ENCODE measurements at regions not wholly inside any gene's neighbourhood (a gene's known extent, or its start where the extent isn't known, plus 50 kb on each side); places are given as distances from the start of the nearest gene placed in this dataset.
A peak's percentile ranks its signal among the peaks of the same experiment; 100 is the strongest.

DNA sequence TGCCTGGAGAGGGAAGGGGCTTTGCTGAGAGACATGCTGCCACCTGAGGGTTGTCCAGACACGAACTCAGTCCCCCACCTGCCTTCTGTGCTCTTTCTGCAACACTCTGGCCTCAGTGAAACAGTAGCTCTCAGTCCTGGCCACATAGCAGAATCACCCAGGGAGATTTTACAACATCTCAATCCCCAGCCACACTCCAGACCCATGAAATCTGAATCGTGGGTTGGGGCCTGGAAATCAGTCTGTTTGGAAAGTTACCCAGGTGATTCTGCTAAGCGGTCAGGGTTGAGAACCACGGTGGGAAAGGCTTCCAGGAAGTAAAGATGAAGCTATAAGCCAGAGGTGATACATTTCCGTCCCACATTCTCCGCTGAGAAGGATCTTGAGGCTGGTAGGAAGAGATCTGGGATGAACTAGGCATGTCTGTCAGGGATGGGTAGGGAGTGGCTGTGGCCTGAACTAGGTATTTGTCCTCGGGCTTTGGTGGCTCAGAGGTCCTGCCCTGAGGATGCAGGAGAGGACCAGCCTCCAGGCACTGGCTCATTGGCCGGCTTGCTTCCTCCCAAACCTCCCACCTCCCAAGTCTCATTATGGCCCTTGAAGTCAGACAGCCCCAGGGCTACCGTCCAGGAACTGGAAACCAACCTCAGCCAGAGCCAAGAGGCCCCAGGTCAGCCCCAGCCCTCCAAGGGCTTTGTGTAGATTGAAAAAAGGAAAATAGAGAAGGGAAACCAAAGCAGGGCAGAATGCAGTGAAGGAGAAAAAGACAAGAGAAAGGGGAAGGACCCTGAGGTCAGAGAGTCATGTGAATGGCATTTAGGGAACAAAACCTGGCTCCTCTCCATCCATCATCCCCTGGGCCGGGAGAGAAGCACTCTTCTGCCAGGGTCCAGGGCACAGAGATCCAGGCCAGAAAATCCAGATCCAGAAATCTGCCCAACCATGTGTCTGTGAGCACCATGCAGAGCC is 119.6 kb downstream of the ZFP36L2 start:
- peaks cover 0 to 95% (median 71%) of the 10 kb centered on the region in 4 donors for H3K4me1 ChIP-seq
- TF ChIP-seq, protein P1, sequence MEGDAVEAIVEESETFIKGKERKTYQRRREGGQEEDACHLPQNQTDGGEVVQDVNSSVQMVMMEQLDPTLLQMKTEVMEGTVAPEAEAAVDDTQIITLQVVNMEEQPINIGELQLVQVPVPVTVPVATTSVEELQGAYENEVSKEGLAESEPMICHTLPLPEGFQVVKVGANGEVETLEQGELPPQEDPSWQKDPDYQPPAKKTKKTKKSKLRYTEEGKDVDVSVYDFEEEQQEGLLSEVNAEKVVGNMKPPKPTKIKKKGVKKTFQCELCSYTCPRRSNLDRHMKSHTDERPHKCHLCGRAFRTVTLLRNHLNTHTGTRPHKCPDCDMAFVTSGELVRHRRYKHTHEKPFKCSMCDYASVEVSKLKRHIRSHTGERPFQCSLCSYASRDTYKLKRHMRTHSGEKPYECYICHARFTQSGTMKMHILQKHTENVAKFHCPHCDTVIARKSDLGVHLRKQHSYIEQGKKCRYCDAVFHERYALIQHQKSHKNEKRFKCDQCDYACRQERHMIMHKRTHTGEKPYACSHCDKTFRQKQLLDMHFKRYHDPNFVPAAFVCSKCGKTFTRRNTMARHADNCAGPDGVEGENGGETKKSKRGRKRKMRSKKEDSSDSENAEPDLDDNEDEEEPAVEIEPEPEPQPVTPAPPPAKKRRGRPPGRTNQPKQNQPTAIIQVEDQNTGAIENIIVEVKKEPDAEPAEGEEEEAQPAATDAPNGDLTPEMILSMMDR (IDR thresholded peaks at IDR 0.05) = no peak
- TF ChIP-seq EP300 (IDR thresholded peaks at IDR 0.05) = peak in 1 of 2 donors; percentile 37
- peak in 1 of 2 donors; percentile 1 for TF ChIP-seq POLR2A (IDR thresholded peaks at IDR 0.05)
- DNase-seq (ENCODE audit: low spot score in 2 of 2) = no peak
- no peaks in the 10 kb centered on the region for H3K36me3 ChIP-seq
- peak overlapping the region; percentile 34 to 94 (median 88) for H3K27ac ChIP-seq
- no peaks in the 10 kb centered on the region for H3K9me3 ChIP-seq
- no peaks in the 10 kb centered on the region for H3K27me3 ChIP-seq
- no peak overlapping the region for H3K4me3 ChIP-seq
- 44 to 49% methylated on average over 9 to 10 of the region's 10 CpGs for WGBS, 2 donors

DNA sequence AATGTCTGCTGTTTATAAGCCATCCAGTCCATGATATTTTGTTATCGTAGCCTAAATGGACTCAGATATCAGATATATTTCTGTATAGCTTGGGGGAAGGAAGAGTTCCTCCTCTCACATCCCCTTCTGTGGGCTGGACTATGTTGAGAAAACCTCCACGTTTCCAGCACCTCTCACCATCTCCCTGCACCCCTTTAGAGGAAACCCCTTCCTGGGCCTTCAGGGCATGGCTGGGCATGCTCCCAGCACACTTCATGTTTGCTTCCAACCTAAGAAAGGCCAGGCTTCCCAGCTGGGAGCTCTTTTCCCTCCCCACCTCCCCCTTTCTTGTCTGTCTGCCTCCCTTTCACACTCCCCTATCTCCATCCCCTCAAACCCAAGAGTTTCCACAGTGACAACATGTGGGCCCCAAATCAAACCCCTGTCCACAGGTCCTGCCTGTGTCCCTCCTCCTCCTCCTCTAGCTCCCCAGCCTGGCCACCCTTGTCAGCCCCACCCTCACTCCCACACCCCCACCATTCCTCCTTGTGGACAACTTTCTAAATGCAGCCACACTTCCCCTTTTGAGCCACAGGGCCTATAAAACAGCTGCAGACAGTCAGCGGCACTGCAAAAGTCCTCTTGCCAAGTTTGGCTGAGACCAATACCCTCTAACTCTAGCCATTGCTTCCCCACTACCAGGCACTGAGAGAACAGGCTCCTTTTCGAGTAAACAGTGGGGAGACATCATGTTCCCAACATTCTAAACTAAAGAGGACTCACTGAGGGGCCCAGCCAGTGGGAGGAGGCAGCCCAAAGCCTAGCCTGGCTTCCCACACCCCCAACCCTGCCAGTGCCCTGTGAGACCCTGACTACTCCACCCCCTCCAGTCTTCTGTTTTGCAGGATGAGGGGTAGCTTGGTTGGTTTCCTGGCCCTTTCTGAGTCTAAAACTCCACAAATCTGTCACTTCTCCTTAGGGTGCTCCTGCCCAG is 120.5 kb downstream of the ZFP36L2 start:
- no peaks in the 10 kb centered on the region for H3K36me3 ChIP-seq
- 41 to 46% methylated on average over 4 of the region's 4 CpGs for WGBS, 2 donors
- peak in 1 of 2 donors; percentile 57 for DNase-seq (ENCODE audit: low spot score in 2 of 2)
- no peaks in the 10 kb centered on the region for H3K9me3 ChIP-seq
- H3K27ac ChIP-seq = peak overlapping the region; percentile 34 to 94 (median 88)
- H3K4me1 ChIP-seq = peaks cover 0 to 94% (median 76%) of the 10 kb centered on the region in 4 donors
- no peak overlapping the region for H3K4me3 ChIP-seq
- H3K27me3 ChIP-seq = no peaks in the 10 kb centered on the region
- TF ChIP-seq EP300 (IDR thresholded peaks at IDR 0.05) (peak in 1 of 2 donors; percentile 85), POLR2A (IDR thresholded peaks at IDR 0.05) (peak in 1 of 2 donors; percentile 16)
- TF ChIP-seq, protein P1 (IDR thresholded peaks at IDR 0.05) = peak; percentile 29 to 60 (median 41)

DNA sequence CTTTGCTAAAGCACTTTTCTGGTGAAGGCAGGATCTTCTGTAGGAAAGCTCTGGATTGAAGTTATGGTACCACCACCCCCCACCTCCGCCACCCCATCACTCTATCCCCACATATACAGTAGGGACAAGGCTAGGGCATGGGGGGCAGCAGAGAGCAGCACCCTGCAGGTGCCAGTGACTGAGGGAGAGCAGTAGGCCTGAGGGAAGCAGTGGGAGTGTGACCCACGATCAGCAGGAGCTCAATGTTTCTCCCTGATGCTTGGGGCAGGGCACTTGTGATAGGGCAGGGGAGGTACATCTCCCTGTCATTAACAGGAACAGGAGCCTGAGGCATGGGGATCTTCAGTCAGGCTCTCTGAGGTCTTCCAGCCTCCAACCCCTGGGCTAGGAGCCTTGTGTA is 121.6 kb downstream of the ZFP36L2 start:
- H3K27ac ChIP-seq = peak overlapping the region; percentile 34 to 94 (median 88)
- no peak for TF ChIP-seq POLR2A (IDR thresholded peaks at IDR 0.05)
- TF ChIP-seq EP300 (IDR thresholded peaks at IDR 0.05) = no peak
- TF ChIP-seq, protein P1 (IDR thresholded peaks at IDR 0.05) = no peak
- H3K9me3 ChIP-seq = no peaks in the 10 kb centered on the region
- no peaks in the 10 kb centered on the region for H3K36me3 ChIP-seq
- peaks cover 0 to 92% (median 68%) of the 10 kb centered on the region in 4 donors for H3K4me1 ChIP-seq
- H3K4me3 ChIP-seq = no peak overlapping the region
- DNase-seq (ENCODE audit: low spot score in 2 of 2) = no peak
- WGBS, 2 donors = 100% methylated on average over 2 of the region's 2 CpGs; no CpG with 5 or more reads in 1 of the 2 donors
- no peaks in the 10 kb centered on the region for H3K27me3 ChIP-seq

DNA sequence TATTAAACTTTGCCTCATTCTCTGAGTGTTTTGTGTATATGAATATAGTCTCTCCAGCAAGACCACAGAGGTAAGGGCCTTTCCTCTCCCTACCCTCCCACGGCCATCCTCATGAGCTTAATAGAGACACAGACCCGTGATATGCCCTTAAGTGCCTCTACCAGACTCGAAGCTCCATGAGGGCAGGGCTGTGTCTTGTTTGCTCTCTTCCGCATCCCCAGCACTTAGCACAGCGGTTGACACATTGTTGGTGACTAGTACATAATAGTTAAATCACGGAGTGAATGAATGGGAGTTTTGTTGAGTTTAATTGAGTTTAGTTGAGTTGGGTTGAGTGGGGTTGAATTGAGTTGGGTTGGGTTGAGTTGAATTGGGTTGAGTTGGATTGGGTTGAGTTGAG is 122.3 kb downstream of the ZFP36L2 start:
- 97% methylated on average over 6 of the region's 6 CpGs for whole genome bisulfite sequencing, 2 donors
- no peak for DNase-seq (ENCODE audit: low spot score in 2 of 2)
- Histone ChIP-seq H3K4me3 (no peak overlapping the region), H3K36me3 (no peaks in the 10 kb centered on the region), H3K27me3 (no peaks in the 10 kb centered on the region), H3K9me3 (no peaks in the 10 kb centered on the region), H3K4me1 (peaks cover 0 to 92% (median 62%) of the 10 kb centered on the region in 4 donors), H3K27ac (peak overlapping the region; percentile 34 to 94 (median 88))
- TF ChIP-seq, protein P1 (IDR thresholded peaks at IDR 0.05) = no peak
- no peak for TF ChIP-seq EP300 (IDR thresholded peaks at IDR 0.05)
- no peak for TF ChIP-seq POLR2A (IDR thresholded peaks at IDR 0.05)

All from tibial nerve (tissue), 4 donors.